WTC11 (cell line): ENCODE measurements at regions not wholly inside any gene's neighbourhood (a gene's known extent, or its start where the extent isn't known, plus 50 kb on each side); places are given as distances from the start of the nearest gene placed in this dataset.

Source experiments
- ELF4 ChIP-seq: sonication (generic); formaldehyde crosslinking; IDR thresholded peaks from 2 replicates; pipeline ENCODE4 v1.8.1; 2022; ENCODE audit warnings: low read depth, mild to moderate bottlenecking, moderate library complexity, missing genetic modification reagents
- FOXP1 ChIP-seq: sonication (generic); formaldehyde crosslinking; IDR thresholded peaks from 2 replicates; pipeline ENCODE4 v1.8.0; 2022; ENCODE audit warnings: missing genetic modification reagents, mild to moderate bottlenecking, moderate library complexity, borderline replicate concordance
- NFATC4 ChIP-seq: fragments of 250-450 bp; sonication (Bioruptor Pico); IDR thresholded peaks from 2 replicates; pipeline ENCODE4 v1.9.0; 2021; ENCODE audit warnings: mild to moderate bottlenecking
- NR2C2 ChIP-seq: sonication (generic); formaldehyde crosslinking; IDR thresholded peaks from 2 replicates; pipeline ENCODE4 v1.8.0; 2022; ENCODE audit warnings: mild to moderate bottlenecking, missing genetic modification reagents
- TEAD4 ChIP-seq: sonication (generic); formaldehyde crosslinking; IDR thresholded peaks from 2 replicates; pipeline ENCODE4 v1.8.0; 2022; ENCODE audit warnings: mild to moderate bottlenecking, missing genetic modification reagents
- ZBTB21 ChIP-seq: sonication (generic); formaldehyde crosslinking; IDR thresholded peaks from 2 replicates; pipeline ENCODE4 v1.8.1; 2023; ENCODE audit warnings: mild to moderate bottlenecking, missing genetic modification reagents, borderline replicate concordance
- ZNF232 ChIP-seq: sonication (generic); formaldehyde crosslinking; IDR thresholded peaks from 2 replicates; pipeline ENCODE4 v1.8.0; 2022; ENCODE audit warnings: mild to moderate bottlenecking, missing genetic modification reagents
- ZNF671 ChIP-seq: fragments of 250-450 bp; sonication (Bioruptor Pico); IDR thresholded peaks from 2 replicates; pipeline ENCODE4 v1.8.0; 2021; ENCODE audit warnings: mild to moderate bottlenecking
- TF ChIP-seq, protein P1 (sequence below): fragments of 200-600 bp; IDR thresholded peaks from 2 replicates; pipeline ENCODE4 v1.8.0; 2022; ENCODE audit warnings: antibody characterized with exemption
- TF ChIP-seq, protein P2 (sequence below): fragments of 250-450 bp; sonication (Bioruptor Pico); IDR thresholded peaks from 2 replicates; pipeline ENCODE4 v1.9.0; 2021; ENCODE audit warnings: mild to moderate bottlenecking

DNA sequence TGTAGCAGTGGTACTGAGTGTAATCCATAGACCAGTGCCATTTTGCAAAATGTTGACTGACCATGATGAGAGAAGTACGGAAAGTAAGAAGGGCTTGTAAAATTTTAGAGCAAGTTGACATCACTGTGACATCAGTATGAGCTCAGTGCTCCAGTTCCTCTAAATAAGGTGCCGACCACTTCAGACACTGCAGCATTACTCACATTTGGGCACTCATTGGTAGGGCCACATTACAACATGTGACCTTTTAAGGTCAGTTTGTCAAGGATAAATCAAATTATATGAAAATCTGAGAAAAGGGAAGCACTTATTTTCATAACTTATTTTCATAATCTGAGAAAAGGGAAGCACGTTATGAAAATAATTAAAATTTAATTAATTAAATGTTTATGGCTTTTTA is 128.0 kb upstream of the ERG start:
- no peak for TF ChIP-seq ZNF232 (CRISPR knock-in tag)
- TF ChIP-seq FOXP1 (CRISPR knock-in tag): no peak
- TF ChIP-seq, protein P1, sequence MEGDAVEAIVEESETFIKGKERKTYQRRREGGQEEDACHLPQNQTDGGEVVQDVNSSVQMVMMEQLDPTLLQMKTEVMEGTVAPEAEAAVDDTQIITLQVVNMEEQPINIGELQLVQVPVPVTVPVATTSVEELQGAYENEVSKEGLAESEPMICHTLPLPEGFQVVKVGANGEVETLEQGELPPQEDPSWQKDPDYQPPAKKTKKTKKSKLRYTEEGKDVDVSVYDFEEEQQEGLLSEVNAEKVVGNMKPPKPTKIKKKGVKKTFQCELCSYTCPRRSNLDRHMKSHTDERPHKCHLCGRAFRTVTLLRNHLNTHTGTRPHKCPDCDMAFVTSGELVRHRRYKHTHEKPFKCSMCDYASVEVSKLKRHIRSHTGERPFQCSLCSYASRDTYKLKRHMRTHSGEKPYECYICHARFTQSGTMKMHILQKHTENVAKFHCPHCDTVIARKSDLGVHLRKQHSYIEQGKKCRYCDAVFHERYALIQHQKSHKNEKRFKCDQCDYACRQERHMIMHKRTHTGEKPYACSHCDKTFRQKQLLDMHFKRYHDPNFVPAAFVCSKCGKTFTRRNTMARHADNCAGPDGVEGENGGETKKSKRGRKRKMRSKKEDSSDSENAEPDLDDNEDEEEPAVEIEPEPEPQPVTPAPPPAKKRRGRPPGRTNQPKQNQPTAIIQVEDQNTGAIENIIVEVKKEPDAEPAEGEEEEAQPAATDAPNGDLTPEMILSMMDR: no peak
- TF ChIP-seq NFATC4 (CRISPR knock-in tag): no peak
- no peak for TF ChIP-seq TEAD4
- TF ChIP-seq ELF4 (CRISPR knock-in tag): no peak
- no peak for TF ChIP-seq ZNF671
- TF ChIP-seq ZBTB21 (CRISPR knock-in tag): no peak
- no peak for TF ChIP-seq NR2C2 (CRISPR knock-in tag)
- TF ChIP-seq, protein P2, sequence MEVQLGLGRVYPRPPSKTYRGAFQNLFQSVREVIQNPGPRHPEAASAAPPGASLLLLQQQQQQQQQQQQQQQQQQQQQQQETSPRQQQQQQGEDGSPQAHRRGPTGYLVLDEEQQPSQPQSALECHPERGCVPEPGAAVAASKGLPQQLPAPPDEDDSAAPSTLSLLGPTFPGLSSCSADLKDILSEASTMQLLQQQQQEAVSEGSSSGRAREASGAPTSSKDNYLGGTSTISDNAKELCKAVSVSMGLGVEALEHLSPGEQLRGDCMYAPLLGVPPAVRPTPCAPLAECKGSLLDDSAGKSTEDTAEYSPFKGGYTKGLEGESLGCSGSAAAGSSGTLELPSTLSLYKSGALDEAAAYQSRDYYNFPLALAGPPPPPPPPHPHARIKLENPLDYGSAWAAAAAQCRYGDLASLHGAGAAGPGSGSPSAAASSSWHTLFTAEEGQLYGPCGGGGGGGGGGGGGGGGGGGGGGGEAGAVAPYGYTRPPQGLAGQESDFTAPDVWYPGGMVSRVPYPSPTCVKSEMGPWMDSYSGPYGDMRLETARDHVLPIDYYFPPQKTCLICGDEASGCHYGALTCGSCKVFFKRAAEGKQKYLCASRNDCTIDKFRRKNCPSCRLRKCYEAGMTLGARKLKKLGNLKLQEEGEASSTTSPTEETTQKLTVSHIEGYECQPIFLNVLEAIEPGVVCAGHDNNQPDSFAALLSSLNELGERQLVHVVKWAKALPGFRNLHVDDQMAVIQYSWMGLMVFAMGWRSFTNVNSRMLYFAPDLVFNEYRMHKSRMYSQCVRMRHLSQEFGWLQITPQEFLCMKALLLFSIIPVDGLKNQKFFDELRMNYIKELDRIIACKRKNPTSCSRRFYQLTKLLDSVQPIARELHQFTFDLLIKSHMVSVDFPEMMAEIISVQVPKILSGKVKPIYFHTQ: no peak
